NCI-H1436 treated with DMSO at 0.1 percent for 48 hours (cell line): ENCODE measurements at regions not wholly inside any gene's neighbourhood (a gene's known extent, or its start where the extent isn't known, plus 50 kb on each side); places are given as distances from the start of the nearest gene placed in this dataset.

Experiments used
- DNase-seq: peaks from one replicate; lab custom pipeline; 2025; lab: John Stamatoyannopoulos, UW

DNA sequence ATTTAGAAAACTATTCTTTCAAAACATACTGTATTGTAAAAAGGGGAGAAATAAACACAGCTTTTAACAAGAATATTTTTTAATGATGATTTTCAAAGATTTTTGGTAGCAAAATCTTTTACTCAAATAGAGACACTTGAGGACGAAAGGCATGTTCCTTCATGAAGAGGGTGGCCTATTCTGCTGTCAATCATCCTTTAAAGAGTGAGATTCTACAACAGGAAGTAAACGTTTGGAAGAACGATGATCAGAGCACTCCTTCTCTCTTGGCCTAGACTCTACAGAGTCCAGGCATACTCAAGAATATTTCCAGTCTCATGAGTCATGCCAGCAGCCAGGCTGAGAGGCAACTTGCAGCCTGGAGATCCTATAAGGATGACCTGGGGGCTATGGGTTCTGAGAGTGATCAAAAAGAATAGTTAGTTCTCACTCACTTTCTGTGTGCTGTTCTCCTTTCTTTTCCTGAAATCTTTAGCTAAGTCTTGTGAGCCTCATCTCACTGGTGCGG lies 62.4 kb upstream of the TCF4 start:
- no peak for DNase-seq

DNA sequence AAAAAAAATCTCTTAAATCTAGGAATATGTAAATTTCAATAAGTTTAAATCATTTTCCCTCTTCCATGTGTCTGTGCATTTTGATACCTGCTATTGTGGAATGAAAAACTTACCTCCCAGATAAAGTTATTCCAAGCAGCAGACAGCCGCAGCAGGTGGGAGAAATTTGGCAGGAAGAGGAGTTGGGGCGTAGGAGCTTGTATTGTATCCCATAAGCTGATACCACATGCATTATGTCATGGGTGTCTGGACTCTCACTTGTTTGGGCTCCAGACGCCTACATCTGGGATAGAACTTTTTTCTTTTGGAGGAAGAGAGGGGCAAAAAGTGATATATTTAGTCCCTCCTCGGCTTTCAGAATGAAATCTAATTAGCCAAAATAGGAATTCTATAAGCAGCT lies 59.3 kb upstream of the TCF4 start:
- DNase-seq: no peak

DNA sequence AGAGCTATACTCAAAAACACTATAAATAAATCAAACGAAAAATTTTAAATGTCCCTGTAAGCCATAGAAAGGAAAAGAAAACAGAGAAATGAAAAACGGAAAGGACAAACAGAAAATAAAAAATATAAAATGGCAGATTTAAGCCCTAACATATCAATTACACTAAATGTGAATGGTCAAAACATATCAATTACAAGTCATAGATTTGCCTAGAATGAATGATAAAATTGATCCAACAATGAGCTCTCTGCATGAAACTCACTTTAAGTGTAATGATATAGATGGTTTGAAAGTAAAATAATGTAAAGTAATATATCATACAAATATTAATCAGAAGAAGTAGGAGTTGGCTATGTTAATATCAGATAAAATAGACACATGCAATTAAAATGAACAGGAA lies 54.2 kb upstream of the TCF4 start:
- no peak for DNase-seq

DNA sequence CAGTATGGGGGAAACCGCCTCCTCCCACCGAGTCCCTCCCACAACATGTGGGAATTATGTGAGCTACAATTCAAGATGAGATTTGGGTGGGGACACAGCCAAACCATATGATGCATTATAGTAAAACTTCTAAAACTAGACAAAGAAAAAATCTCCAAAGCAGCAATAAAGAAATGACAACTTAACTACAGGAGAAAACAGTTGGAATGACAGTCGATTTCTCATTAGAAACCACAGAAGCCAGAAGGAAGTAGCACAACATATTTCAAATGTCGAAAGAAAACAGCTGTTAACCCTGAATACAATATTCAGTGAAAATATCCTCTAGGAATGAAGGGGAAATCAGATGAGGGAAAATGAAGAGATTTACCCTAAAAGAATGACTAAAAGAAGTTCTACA lies 53.5 kb upstream of the TCF4 start:
- DNase-seq: no peak
